Colonic mucosa (tissue), 4 donors: ENCODE measurements at regions not wholly inside any gene's neighbourhood (a gene's known extent, or its start where the extent isn't known, plus 50 kb on each side); places are given as distances from the start of the nearest gene placed in this dataset.

Source experiments
- DNase-seq: peaks from one replicate; pipeline ENCODE4 v3.0.0-alpha.2; 2020
- H3K27ac ChIP-seq: fragments of 200-600 bp; one replicate; pipeline ENCODE4 v1.8.0; 2021
- H3K27me3 ChIP-seq: fragments of 200-600 bp; one replicate; pipeline ENCODE4 v1.8.0; 2021
- H3K36me3 ChIP-seq: fragments of 200-600 bp; one replicate; pipeline ENCODE4 v1.8.0; 2021
- H3K4me1 ChIP-seq: fragments of 200-600 bp; one replicate; pipeline ENCODE4 v1.8.0; 2021; ENCODE audit warnings: mild to moderate bottlenecking
- H3K4me3 ChIP-seq: fragments of 200-600 bp; one replicate; pipeline ENCODE4 v1.8.0; 2021
- H3K9ac ChIP-seq, 2 donors: one replicate each; pipeline ENCODE4 v1.7.0; 2013; ENCODE audit warnings: control low read depth in 2 of 2, low read depth in 2 of 2, low read length in 2 of 2
- H3K9me3 ChIP-seq: fragments of 200-600 bp; one replicate; pipeline ENCODE4 v1.8.0; 2021
- CTCF ChIP-seq: fragments of 200-600 bp; IDR thresholded peaks from one replicate; pipeline ENCODE4 v1.8.0; 2022; ENCODE audit warnings: antibody characterized with exemption, mild to moderate bottlenecking
- intact Hi-C: fragments of 100-400 bp; cut with DNase I; formaldehyde crosslinking; loops from one replicate; pipeline ENCODE4 v1.14.1; 2022
- donor health status: healthy.
- donor health status: DM: no; HTN: no; CAD: no.
- donor health status: DM: no; HTN: no; CAD: no.

- no peak for TF ChIP-seq CTCF
- Histone ChIP-seq H3K9me3 (no peaks in the 10 kb centered on the region), H3K4me3 (no peak overlapping the region), H3K27me3 (no peaks in the 10 kb centered on the region), H3K27ac (no peak overlapping the region), H3K9ac (no peak overlapping the region), H3K36me3 (no peaks in the 10 kb centered on the region), H3K4me1 (no peaks in the 10 kb centered on the region)
- intact Hi-C loops: no loop called here
- DNase-seq: no peak
These were observed 84.2 kb upstream of the ARRDC4 start for GRCh38 chr15:97876281-97876675.

GRCh38 chr15:97881346-97881965 lies 79.0 kb upstream of the ARRDC4 start:
- Histone ChIP-seq H3K9ac (no peak overlapping the region), H3K4me1 (no peaks in the 10 kb centered on the region), H3K9me3 (no peaks in the 10 kb centered on the region), H3K4me3 (no peak overlapping the region), H3K27ac (no peak overlapping the region), H3K27me3 (no peaks in the 10 kb centered on the region), H3K36me3 (no peaks in the 10 kb centered on the region)
- DNase-seq: no peak
- TF ChIP-seq CTCF: no peak
- intact Hi-C loops: no loop called here

- no peak for DNase-seq
- Histone ChIP-seq H3K36me3 (no peaks in the 10 kb centered on the region), H3K9me3 (no peaks in the 10 kb centered on the region), H3K4me3 (no peak overlapping the region), H3K4me1 (no peaks in the 10 kb centered on the region), H3K27me3 (no peaks in the 10 kb centered on the region), H3K9ac (no peak overlapping the region), H3K27ac (no peak overlapping the region)
- intact Hi-C loops: no loop called here
- no peak for TF ChIP-seq CTCF
These were observed 75.9 kb upstream of the ARRDC4 start for GRCh38 chr15:97884513-97885131.

- Histone ChIP-seq H3K4me3 (no peak overlapping the region), H3K36me3 (no peaks in the 10 kb centered on the region), H3K27ac (no peak overlapping the region), H3K27me3 (no peaks in the 10 kb centered on the region), H3K4me1 (no peaks in the 10 kb centered on the region), H3K9me3 (no peaks in the 10 kb centered on the region), H3K9ac (no peak overlapping the region)
- no peak for DNase-seq
- no peak for TF ChIP-seq CTCF
- intact Hi-C loops: no loop called here
These were observed 70.2 kb upstream of the ARRDC4 start for GRCh38 chr15:97890307-97890706.

- Histone ChIP-seq H3K36me3 (no peaks in the 10 kb centered on the region), H3K27ac (no peak overlapping the region), H3K9me3 (no peaks in the 10 kb centered on the region), H3K4me1 (no peaks in the 10 kb centered on the region), H3K4me3 (no peak overlapping the region), H3K27me3 (no peaks in the 10 kb centered on the region), H3K9ac (no peak overlapping the region)
- DNase-seq: no peak
- intact Hi-C loops: no loop called here
- no peak for TF ChIP-seq CTCF
These were observed 68.2 kb upstream of the ARRDC4 start for GRCh38 chr15:97892167-97892938.
